ENCODE measurements at regions not wholly inside any gene's neighbourhood (a gene's known extent, or its start where the extent isn't known, plus 50 kb on each side); places are given as distances from the start of the nearest gene placed in this dataset.

DNA sequence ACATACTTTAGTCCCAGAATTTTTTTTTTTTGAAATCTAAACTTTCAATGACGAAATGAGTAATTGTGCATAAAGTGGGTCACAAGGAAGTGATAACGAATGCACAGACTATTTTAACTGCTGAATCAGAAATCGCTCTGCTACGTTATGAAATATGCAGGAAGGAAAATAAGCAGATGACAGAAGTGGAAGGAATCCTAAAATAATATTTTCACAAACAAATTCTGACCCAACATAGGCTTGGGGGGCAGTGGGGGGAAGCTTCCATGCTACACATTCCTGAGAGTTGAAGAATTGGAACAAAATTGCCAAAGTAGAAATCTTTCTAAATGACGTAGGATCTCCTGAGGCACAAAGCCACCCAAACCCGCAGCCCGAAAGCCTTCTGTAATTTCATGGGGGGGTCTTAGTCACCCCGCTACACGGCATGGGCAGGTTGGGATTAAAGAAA is 89.6 kb downstream of the ARF6 start (continued):
- TF ChIP-seq, protein P1, sequence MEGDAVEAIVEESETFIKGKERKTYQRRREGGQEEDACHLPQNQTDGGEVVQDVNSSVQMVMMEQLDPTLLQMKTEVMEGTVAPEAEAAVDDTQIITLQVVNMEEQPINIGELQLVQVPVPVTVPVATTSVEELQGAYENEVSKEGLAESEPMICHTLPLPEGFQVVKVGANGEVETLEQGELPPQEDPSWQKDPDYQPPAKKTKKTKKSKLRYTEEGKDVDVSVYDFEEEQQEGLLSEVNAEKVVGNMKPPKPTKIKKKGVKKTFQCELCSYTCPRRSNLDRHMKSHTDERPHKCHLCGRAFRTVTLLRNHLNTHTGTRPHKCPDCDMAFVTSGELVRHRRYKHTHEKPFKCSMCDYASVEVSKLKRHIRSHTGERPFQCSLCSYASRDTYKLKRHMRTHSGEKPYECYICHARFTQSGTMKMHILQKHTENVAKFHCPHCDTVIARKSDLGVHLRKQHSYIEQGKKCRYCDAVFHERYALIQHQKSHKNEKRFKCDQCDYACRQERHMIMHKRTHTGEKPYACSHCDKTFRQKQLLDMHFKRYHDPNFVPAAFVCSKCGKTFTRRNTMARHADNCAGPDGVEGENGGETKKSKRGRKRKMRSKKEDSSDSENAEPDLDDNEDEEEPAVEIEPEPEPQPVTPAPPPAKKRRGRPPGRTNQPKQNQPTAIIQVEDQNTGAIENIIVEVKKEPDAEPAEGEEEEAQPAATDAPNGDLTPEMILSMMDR (conservative IDR thresholded peaks at IDR 0.05; ENCODE audit: low read depth in 2 of 2), result no peak
- TF ChIP-seq EZH2 (IDR thresholded peaks at IDR 0.05; ENCODE audit: low read depth, unreplicated experiment), result no peak

DNA sequence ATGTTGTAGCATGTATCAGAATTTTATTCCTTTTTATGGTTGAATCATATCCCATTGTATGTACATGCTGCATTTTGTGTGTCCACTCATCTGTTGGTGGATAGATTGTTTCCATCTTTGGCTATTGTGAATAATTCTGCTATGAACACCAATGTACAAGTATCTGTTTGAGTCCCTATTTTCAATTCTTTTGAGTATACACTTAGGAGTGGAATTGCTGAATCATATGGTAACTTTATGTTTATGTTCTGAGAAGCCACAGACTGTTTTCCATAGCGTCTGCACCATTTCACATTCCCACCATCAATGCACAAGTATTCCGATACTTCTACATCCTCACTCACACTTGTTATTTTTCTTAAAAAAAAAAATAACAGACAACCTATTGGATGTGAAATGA is 91.5 kb downstream of the ARF6 start:
- Mint-ChIP-seq H3K9me3 (no peaks in the 10 kb centered on the region), H3K4me1 (peaks cover 6% of the 10 kb centered on the region; the same call in 2 of the 3 replicates), H3K36me3 (ENCODE audit: low read depth) (no peaks in the 10 kb centered on the region), H3K4me3 (no peak overlapping the region), H3K27me3 (ENCODE audit: insufficient read depth, low read depth, poor library complexity) (peaks cover 5% of the 10 kb centered on the region), H3K27ac (no peak overlapping the region)
- Histone ChIP-seq H3F3A (replicated peaks; ENCODE audit: low read depth) (no peaks in the 10 kb centered on the region), H3K27ac (ENCODE audit: low read depth) (no peak overlapping the region), H3K4me2 (no peak overlapping the region), H3K9me2 (ENCODE audit: insufficient read depth) (no peaks in the 10 kb centered on the region), H3K4me3 (no peak overlapping the region), H2AFZ (no peak overlapping the region), H3K4me1 (ENCODE audit: insufficient read depth) (peaks cover 7% of the 10 kb centered on the region; the same call in 1 of the 2 replicates), H4K20me1 (replicated peaks; ENCODE audit: insufficient read depth) (no peaks in the 10 kb centered on the region), H3K36me3 (ENCODE audit: insufficient read depth) (no peaks in the 10 kb centered on the region), H3K27me3 (ENCODE audit: insufficient read depth) (no peaks in the 10 kb centered on the region), H3K79me2 (replicated peaks; ENCODE audit: insufficient read depth) (no peaks in the 10 kb centered on the region)
- ATAC-seq, result no peak
- DNase-seq (ENCODE audit: low spot score), result no peak
- TF ChIP-seq NANOG (IDR thresholded peaks at IDR 0.05; ENCODE audit: borderline replicate concordance), result no peak
- no peak for TF ChIP-seq CREB1 (CRISPR knock-in tag; IDR thresholded peaks at IDR 0.05; ENCODE audit: low read depth)
- TF ChIP-seq POLR2AphosphoS5 (IDR thresholded peaks at IDR 0.05; ENCODE audit: low read depth), result no peak
- TF ChIP-seq, protein P2, sequence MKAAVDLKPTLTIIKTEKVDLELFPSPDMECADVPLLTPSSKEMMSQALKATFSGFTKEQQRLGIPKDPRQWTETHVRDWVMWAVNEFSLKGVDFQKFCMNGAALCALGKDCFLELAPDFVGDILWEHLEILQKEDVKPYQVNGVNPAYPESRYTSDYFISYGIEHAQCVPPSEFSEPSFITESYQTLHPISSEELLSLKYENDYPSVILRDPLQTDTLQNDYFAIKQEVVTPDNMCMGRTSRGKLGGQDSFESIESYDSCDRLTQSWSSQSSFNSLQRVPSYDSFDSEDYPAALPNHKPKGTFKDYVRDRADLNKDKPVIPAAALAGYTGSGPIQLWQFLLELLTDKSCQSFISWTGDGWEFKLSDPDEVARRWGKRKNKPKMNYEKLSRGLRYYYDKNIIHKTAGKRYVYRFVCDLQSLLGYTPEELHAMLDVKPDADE (IDR thresholded peaks at IDR 0.05), result no peak
- TF ChIP-seq, protein P1 (conservative IDR thresholded peaks at IDR 0.05; ENCODE audit: low read depth in 2 of 2), result no peak
- TF ChIP-seq EZH2 (IDR thresholded peaks at IDR 0.05; ENCODE audit: low read depth, unreplicated experiment), result no peak
- TF ChIP-seq ZNF462 (CRISPR knock-in tag; IDR thresholded peaks at IDR 0.05), result no peak
- TF ChIP-seq, protein P3, sequence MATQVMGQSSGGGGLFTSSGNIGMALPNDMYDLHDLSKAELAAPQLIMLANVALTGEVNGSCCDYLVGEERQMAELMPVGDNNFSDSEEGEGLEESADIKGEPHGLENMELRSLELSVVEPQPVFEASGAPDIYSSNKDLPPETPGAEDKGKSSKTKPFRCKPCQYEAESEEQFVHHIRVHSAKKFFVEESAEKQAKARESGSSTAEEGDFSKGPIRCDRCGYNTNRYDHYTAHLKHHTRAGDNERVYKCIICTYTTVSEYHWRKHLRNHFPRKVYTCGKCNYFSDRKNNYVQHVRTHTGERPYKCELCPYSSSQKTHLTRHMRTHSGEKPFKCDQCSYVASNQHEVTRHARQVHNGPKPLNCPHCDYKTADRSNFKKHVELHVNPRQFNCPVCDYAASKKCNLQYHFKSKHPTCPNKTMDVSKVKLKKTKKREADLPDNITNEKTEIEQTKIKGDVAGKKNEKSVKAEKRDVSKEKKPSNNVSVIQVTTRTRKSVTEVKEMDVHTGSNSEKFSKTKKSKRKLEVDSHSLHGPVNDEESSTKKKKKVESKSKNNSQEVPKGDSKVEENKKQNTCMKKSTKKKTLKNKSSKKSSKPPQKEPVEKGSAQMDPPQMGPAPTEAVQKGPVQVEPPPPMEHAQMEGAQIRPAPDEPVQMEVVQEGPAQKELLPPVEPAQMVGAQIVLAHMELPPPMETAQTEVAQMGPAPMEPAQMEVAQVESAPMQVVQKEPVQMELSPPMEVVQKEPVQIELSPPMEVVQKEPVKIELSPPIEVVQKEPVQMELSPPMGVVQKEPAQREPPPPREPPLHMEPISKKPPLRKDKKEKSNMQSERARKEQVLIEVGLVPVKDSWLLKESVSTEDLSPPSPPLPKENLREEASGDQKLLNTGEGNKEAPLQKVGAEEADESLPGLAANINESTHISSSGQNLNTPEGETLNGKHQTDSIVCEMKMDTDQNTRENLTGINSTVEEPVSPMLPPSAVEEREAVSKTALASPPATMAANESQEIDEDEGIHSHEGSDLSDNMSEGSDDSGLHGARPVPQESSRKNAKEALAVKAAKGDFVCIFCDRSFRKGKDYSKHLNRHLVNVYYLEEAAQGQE (IDR thresholded peaks at IDR 0.05; ENCODE audit: unreplicated experiment), result no peak
- TF ChIP-seq EZH2phosphoT487 (IDR thresholded peaks at IDR 0.05; ENCODE audit: unreplicated experiment), result no peak
- no peak for TF ChIP-seq JUNB (IDR thresholded peaks at IDR 0.05; ENCODE audit: unreplicated experiment)

Data from GM23338 (cell line).